Liver (tissue), 7 donors: ENCODE measurements at regions not wholly inside any gene's neighbourhood (a gene's known extent, or its start where the extent isn't known, plus 50 kb on each side); places are given as distances from the start of the nearest gene placed in this dataset.

ENCODE experiments used
- DNase-seq: peaks from one replicate; pipeline ENCODE4 v3.0.0-alpha.2; 2017; ENCODE audit warnings: low spot score
- H3K27ac ChIP-seq, 2 donors: one replicate each; pipeline ENCODE4 v1.7.0; 2013; ENCODE audit warnings: inconsistent platforms in 2 of 2, low read length in 2 of 2, control low read depth in 1 of 2, low read depth in 1 of 2, mild to moderate bottlenecking in 1 of 2
- H3K27me3 ChIP-seq, 4 donors: one replicate each; pipeline versions ENCODE4 v1.6.1 to v1.7.0; 2013; ENCODE audit warnings: low read length in 3 of 4, inconsistent platforms in 1 of 4, mild to moderate bottlenecking in 1 of 4, moderate library complexity in 1 of 4; ENCODE audit not compliant: control insufficient read depth in 4 of 4, insufficient read depth in 4 of 4
- H3K36me3 ChIP-seq, 4 donors: one replicate each; pipeline versions ENCODE4 v1.6.1 to v1.7.0; 2013; ENCODE audit warnings: low read length in 3 of 4, mild to moderate bottlenecking in 3 of 4, low read depth in 1 of 4, moderate library complexity in 1 of 4; ENCODE audit not compliant: control insufficient read depth in 4 of 4, insufficient read depth in 3 of 4
- H3K4me1 ChIP-seq, 4 donors: one replicate each; pipeline versions ENCODE4 v1.6.1 to v1.7.0; 2013; ENCODE audit warnings: low read length in 3 of 4, mild to moderate bottlenecking in 3 of 4, moderate library complexity in 1 of 4; ENCODE audit not compliant: control insufficient read depth in 4 of 4, insufficient read depth in 4 of 4
- H3K4me3 ChIP-seq, 3 donors: one replicate each; pipeline versions ENCODE4 v1.6.1 to v1.7.0; 2013; ENCODE audit warnings: low read length in 3 of 3, control low read depth in 1 of 3, low read depth in 1 of 3, mild to moderate bottlenecking in 1 of 3
- H3K9ac ChIP-seq, 2 donors: one replicate each; pipeline ENCODE4 v1.7.0; 2013; ENCODE audit warnings: low read length in 2 of 2, mild to moderate bottlenecking in 2 of 2, moderate library complexity in 2 of 2, control low read depth in 1 of 2, low read depth in 1 of 2
- H3K9me3 ChIP-seq, 4 donors: one replicate each; pipeline versions ENCODE4 v1.6.1 to v1.7.0; 2013; ENCODE audit warnings: low read length in 3 of 4; ENCODE audit not compliant: control insufficient read depth in 4 of 4
- ATF3 ChIP-seq: IDR thresholded peaks from 2 replicates; pipeline ENCODE4 v1.6.1; 2016; ENCODE audit warnings: antibody characterized with exemption
- EGR1 ChIP-seq, 2 donors: IDR thresholded peaks; 2 replicates each; pipeline ENCODE4 v1.6.1; 2016 to 2018; ENCODE audit warnings: antibody characterized with exemption in 2 of 2, low read depth in 2 of 2
- FOXA1 ChIP-seq: IDR thresholded peaks from 2 replicates; pipeline ENCODE4 v1.6.1; 2016; ENCODE audit warnings: antibody characterized with exemption
- FOXA2 ChIP-seq: IDR thresholded peaks from 2 replicates; pipeline ENCODE4 v1.6.1; 2016; ENCODE audit warnings: antibody characterized with exemption
- GABPA ChIP-seq, 2 donors: IDR thresholded peaks in 1 of 2; conservative IDR thresholded peaks in 1 of 2; 2 replicates each; pipeline ENCODE4 v1.6.1; 2016; ENCODE audit warnings: antibody characterized with exemption in 2 of 2, mild to moderate bottlenecking in 1 of 2, moderate library complexity in 1 of 2
- HNF4A ChIP-seq, 2 donors: conservative IDR thresholded peaks; 2 replicates each; pipeline ENCODE4 v1.6.1; 2016; ENCODE audit warnings: antibody characterized with exemption in 2 of 2, mild to moderate bottlenecking in 2 of 2
- HNF4G ChIP-seq: IDR thresholded peaks from 2 replicates; pipeline ENCODE4 v1.6.1; 2016; ENCODE audit warnings: antibody characterized with exemption
- JUND ChIP-seq, 2 donors: IDR thresholded peaks; 2 replicates each; pipeline ENCODE4 v1.6.1; 2016; ENCODE audit warnings: antibody characterized with exemption in 2 of 2
- MAX ChIP-seq: IDR thresholded peaks from 2 replicates; pipeline ENCODE4 v1.6.1; 2016; ENCODE audit warnings: antibody characterized with exemption
- RAD21 ChIP-seq, 2 donors: IDR thresholded peaks; 2 replicates each; pipeline ENCODE4 v1.6.1; 2016; ENCODE audit warnings: antibody characterized with exemption in 2 of 2, mild to moderate bottlenecking in 2 of 2
- REST ChIP-seq: IDR thresholded peaks from 2 replicates; pipeline ENCODE4 v1.6.1; 2016; ENCODE audit warnings: antibody characterized with exemption, mild to moderate bottlenecking
- RXRA ChIP-seq, 2 donors: IDR thresholded peaks; 2 replicates each; pipeline ENCODE4 v1.6.1; 2017 to 2018; ENCODE audit warnings: antibody characterized with exemption in 2 of 2, mild to moderate bottlenecking in 1 of 2
- SP1 ChIP-seq: IDR thresholded peaks from 2 replicates; pipeline ENCODE4 v1.6.1; 2018; ENCODE audit warnings: antibody characterized with exemption, mild to moderate bottlenecking
- TAF1 ChIP-seq: conservative IDR thresholded peaks from 2 replicates; pipeline ENCODE4 v1.6.1; 2016; ENCODE audit warnings: antibody characterized with exemption, mild to moderate bottlenecking
- YY1 ChIP-seq: IDR thresholded peaks from 2 replicates; pipeline ENCODE4 v1.6.1; 2016; ENCODE audit warnings: antibody characterized with exemption, mild to moderate bottlenecking
- WGBS: extraction: QIAGEN DNeasy Blood & Tissue Kit; methylation state at CpG from one replicate; pipeline ENCODE4 v1.1.7; 2013; 5-methylcytosine and 5-hydroxymethylcytosine counted together
- TF ChIP-seq, protein P1 (sequence below): IDR thresholded peaks from 2 replicates; pipeline ENCODE4 v1.6.1; 2016; ENCODE audit warnings: antibody characterized with exemption
- donor health status: healthy.
- donor health status: healthy.
- donor health status: healthy.
- donor health status: healthy.

GRCh38 chrX:129235903-129236302 lies 287.4 kb downstream of the SMARCA1 start:
- Histone ChIP-seq H3K4me1 (peaks cover 0 to 12% (median 3%) of the 10 kb centered on the region in 4 donors), H3K27ac (no peak overlapping the region), H3K36me3 (no peaks in the 10 kb centered on the region), H3K27me3 (no peaks in the 10 kb centered on the region), H3K9me3 (no peaks in the 10 kb centered on the region), H3K4me3 (no peak overlapping the region), H3K9ac (no peak overlapping the region)
- DNase-seq = no peak
- 84% methylated on average over 1 of the region's 1 CpG for WGBS
- TF ChIP-seq SP1 (no peak), TAF1 (no peak), MAX (no peak), HNF4A (conservative IDR thresholded peaks at IDR 0.05) (no peak), RAD21 (IDR thresholded peaks at IDR 0.05) (no peak), FOXA1 (no peak), REST (no peak), ATF3 (no peak), GABPA (IDR thresholded peaks at IDR 0.05 in 1 of 2, conservative IDR thresholded peaks at IDR 0.05 in 1 of 2) (no peak), FOXA2 (no peak), YY1 (no peak)
- TF ChIP-seq, protein P1, sequence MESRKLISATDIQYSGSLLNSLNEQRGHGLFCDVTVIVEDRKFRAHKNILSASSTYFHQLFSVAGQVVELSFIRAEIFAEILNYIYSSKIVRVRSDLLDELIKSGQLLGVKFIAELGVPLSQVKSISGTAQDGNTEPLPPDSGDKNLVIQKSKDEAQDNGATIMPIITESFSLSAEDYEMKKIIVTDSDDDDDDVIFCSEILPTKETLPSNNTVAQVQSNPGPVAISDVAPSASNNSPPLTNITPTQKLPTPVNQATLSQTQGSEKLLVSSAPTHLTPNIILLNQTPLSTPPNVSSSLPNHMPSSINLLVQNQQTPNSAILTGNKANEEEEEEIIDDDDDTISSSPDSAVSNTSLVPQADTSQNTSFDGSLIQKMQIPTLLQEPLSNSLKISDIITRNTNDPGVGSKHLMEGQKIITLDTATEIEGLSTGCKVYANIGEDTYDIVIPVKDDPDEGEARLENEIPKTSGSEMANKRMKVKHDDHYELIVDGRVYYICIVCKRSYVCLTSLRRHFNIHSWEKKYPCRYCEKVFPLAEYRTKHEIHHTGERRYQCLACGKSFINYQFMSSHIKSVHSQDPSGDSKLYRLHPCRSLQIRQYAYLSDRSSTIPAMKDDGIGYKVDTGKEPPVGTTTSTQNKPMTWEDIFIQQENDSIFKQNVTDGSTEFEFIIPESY = no peak

- WGBS = 83% methylated on average over 1 of the region's 1 CpG
- H3K9ac ChIP-seq = no peak overlapping the region
- no peak overlapping the region for H3K27ac ChIP-seq
- no peak for DNase-seq
- H3K4me3 ChIP-seq = no peak overlapping the region
- peaks cover 0 to 12% (median 6%) of the 10 kb centered on the region in 4 donors for H3K4me1 ChIP-seq
- no peaks in the 10 kb centered on the region for H3K27me3 ChIP-seq
- H3K9me3 ChIP-seq = no peaks in the 10 kb centered on the region
- no peaks in the 10 kb centered on the region for H3K36me3 ChIP-seq
- TF ChIP-seq FOXA2 (no peak), JUND (IDR thresholded peaks at IDR 0.05) (no peak), TAF1 (no peak), RXRA (IDR thresholded peaks at IDR 0.05) (no peak), ATF3 (no peak), FOXA1 (no peak), REST (no peak), RAD21 (IDR thresholded peaks at IDR 0.05) (no peak), GABPA (IDR thresholded peaks at IDR 0.05 in 1 of 2, conservative IDR thresholded peaks at IDR 0.05 in 1 of 2) (no peak), HNF4G (no peak), SP1 (no peak), MAX (no peak), YY1 (no peak), HNF4A (conservative IDR thresholded peaks at IDR 0.05) (no peak), EGR1 (IDR thresholded peaks at IDR 0.05; ENCODE audit: low read depth in 2 of 2) (no peak)
- TF ChIP-seq, protein P1 = no peak
Measured at GRCh38 chrX:129233786-129234185, 289.5 kb downstream of the SMARCA1 start.
